HG03521 (cell line): ENCODE measurements at regions not wholly inside any gene's neighbourhood (a gene's known extent, or its start where the extent isn't known, plus 50 kb on each side); places are given as distances from the start of the nearest gene placed in this dataset.
"Not testable (repeated sequence)": the region's sequence is repeated elsewhere in the genome, so short reads cannot be mapped to it uniquely, and the experiment has no call there.

ENCODE experiments used
- ATAC-seq: cut with Tn5 transposase; IDR thresholded peaks from one replicate; pipeline ENCODE4 v1.9.1; 2021; ENCODE audit warnings: mild to moderate bottlenecking, moderate library complexity; ENCODE audit not compliant: unreplicated experiment

DNA sequence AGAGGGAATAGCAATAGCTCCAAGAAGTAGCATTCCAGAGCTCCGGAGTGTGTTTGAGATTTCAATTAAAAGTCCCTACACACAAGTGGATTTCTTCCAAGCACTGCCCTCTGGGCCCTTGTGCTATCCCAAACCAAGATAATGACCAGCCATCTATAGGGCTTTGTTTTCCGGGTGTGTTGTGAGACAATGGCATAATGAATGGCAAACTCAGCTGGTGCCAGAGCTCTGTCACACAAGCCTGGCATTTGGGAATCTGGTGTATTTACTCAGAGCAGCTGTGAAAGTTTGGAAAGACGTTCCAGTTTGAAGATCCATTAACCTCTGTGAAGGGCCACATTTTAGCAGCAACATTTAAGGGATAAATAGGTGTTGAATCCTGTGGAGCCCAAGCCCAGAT lies 61.2 kb upstream of the TMTC2 start:
- no peak for ATAC-seq

GRCh38 chr12:82627799-82628198 lies 58.9 kb upstream of the TMTC2 start:
- ATAC-seq, result no peak

- ATAC-seq, result not testable (repeated sequence)
These were observed 52.0 kb upstream of the TMTC2 start for GRCh38 chr12:82634495-82635258.

GRCh38 chr12:82635263-82635662 lies 51.4 kb upstream of the TMTC2 start:
- no peak for ATAC-seq
